K562 (cell line): ENCODE measurements at regions not wholly inside any gene's neighbourhood (a gene's known extent, or its start where the extent isn't known, plus 50 kb on each side); places are given as distances from the start of the nearest gene placed in this dataset.

ENCODE experiments used
- ATAC-seq: fragments of 200-7000 bp; cut with Tn5 transposase; 3 replicates; pipeline ENCODE4 v1.9.1; 2020; ENCODE audit warnings: moderate library complexity
- BruUV-seq: library from RNA; stranded (reverse); fragments of 400-500 nt; replicated peaks from 2 replicates; lab custom pipeline; 2021; lab: Mats Ljungman, UMichigan
- CTCF ChIA-PET: fragments of 300-600 bp; formaldehyde crosslinking; extraction: SDS; loops from one replicate; lab custom pipeline; 2021; ENCODE audit warnings: low intra/inter-chr PET ratio; lab: Yijun Ruan, JAX
- POLR2A ChIA-PET: fragments of 300-600, 350-650 bp; sonication (Branson Sonifier 250); formaldehyde crosslinking; extraction: SDS; loops from one replicate; lab custom pipeline; 2021; ENCODE audit warnings: antibody characterized with exemption, inconsistent platforms; lab: Yijun Ruan, JAX
- DNase-seq, 4 experiments: peaks; one replicate each; pipeline versions ENCODE4 v3.0.0 to v3.0.0-alpha.2; 2011 to 2018; ENCODE audit warnings: low spot score in 3 of 4, mixed read lengths in 3 of 4; ENCODE audit errors: extremely low read depth in 1 of 4
- FAIRE-seq: peaks from 2 replicates; lab custom pipeline; 2011; peaks lifted over from hg19 to GRCh38; lab: Jason Lieb, UNC
- H2AFZ ChIP-seq: 2 replicates; pipeline ENCODE4 v1.6.0; 2011; ENCODE audit warnings: low read depth, low read length, control low read depth, inconsistent platforms
- H3K27ac ChIP-seq: fragments of 200-600 bp; 3 replicates; pipeline ENCODE4 v1.8.0; 2011; ENCODE audit warnings: low read depth, mild to moderate bottlenecking, control low read depth, inconsistent platforms, low read length, moderate library complexity, mixed read lengths; ENCODE audit errors: extremely low read depth
- H3K27me3 ChIP-seq, 2 experiments: fragments of 300-600 bp in 1 of 2; 2 replicates in 1 of 2; 3 replicates in 1 of 2; pipeline versions ENCODE4 v1.6.0 to v1.8.0; 2011; ENCODE audit warnings: inconsistent platforms in 2 of 2, low read length in 2 of 2, mild to moderate bottlenecking in 1 of 2, mixed read lengths in 1 of 2, moderate library complexity in 1 of 2; ENCODE audit not compliant: control insufficient read depth in 2 of 2, insufficient read depth in 2 of 2
- H3K36me3 ChIP-seq: fragments of 300-600 bp; 3 replicates; pipeline ENCODE4 v1.8.0; 2011; ENCODE audit warnings: mild to moderate bottlenecking, low read length, inconsistent platforms; ENCODE audit not compliant: control insufficient read depth, insufficient read depth
- H3K4me1 ChIP-seq, 2 experiments: fragments of 200-600 bp in 1 of 2; replicated peaks in 1 of 2; 2 replicates in 1 of 2; 3 replicates in 1 of 2; pipeline versions ENCODE4 v1.5.1 to v1.8.0; 2011; ENCODE audit warnings: inconsistent platforms in 2 of 2, low read length in 2 of 2, mild to moderate bottlenecking in 1 of 2, mixed read lengths in 1 of 2, moderate library complexity in 1 of 2; ENCODE audit not compliant: control insufficient read depth in 2 of 2, insufficient read depth in 2 of 2
- H3K4me2 ChIP-seq: 2 replicates; pipeline ENCODE4 v1.6.1; 2011; ENCODE audit warnings: low read length, control low read depth, inconsistent platforms, mixed read lengths; ENCODE audit not compliant: insufficient read depth
- H3K4me3 ChIP-seq: fragments of 200-600 bp; sonication (generic), shearing (Covaris generic); 2 replicates; pipeline ENCODE4 v1.5.1; 2016; ENCODE audit warnings: control low read depth, inconsistent platforms
- H3K79me2 ChIP-seq: fragments of 200-600 bp; 3 replicates; pipeline ENCODE4 v1.8.0; 2011; ENCODE audit warnings: low read length, inconsistent platforms; ENCODE audit not compliant: control insufficient read depth, insufficient read depth
- H3K9ac ChIP-seq, 2 experiments: 2 replicates each; pipeline versions ENCODE4 v1.6.0 to v1.6.1; 2011; ENCODE audit warnings: low read depth in 2 of 2, low read length in 2 of 2, control low read depth in 1 of 2, inconsistent platforms in 1 of 2, mild to moderate bottlenecking in 1 of 2, mixed read lengths in 1 of 2; ENCODE audit not compliant: insufficient read depth in 1 of 2
- H3K9me1 ChIP-seq: one replicate; pipeline ENCODE4 v1.6.0; 2011; ENCODE audit warnings: inconsistent platforms, mild to moderate bottlenecking, low read length, moderate library complexity; ENCODE audit not compliant: control insufficient read depth, insufficient read depth
- H3K9me3 ChIP-seq: replicated peaks from 2 replicates; pipeline ENCODE4 v1.5.1; 2011; ENCODE audit warnings: low read depth, low read length, inconsistent platforms; ENCODE audit not compliant: control insufficient read depth, insufficient read depth
- H4K20me1 ChIP-seq: replicated peaks from 2 replicates; pipeline ENCODE4 v1.6.1; 2011; ENCODE audit warnings: low read length, inconsistent platforms, mixed read lengths; ENCODE audit not compliant: control insufficient read depth, insufficient read depth
- FOXP1 ChIP-seq: sonication (generic); formaldehyde crosslinking; IDR thresholded peaks from 2 replicates; pipeline ENCODE4 v1.8.0; 2022; ENCODE audit warnings: mild to moderate bottlenecking, missing genetic modification reagents
- GABPB2 ChIP-seq: fragments of 250-450 bp; sonication (Bioruptor Pico); conservative IDR thresholded peaks from 2 replicates; pipeline ENCODE4 v1.5.1; 2021; ENCODE audit warnings: mild to moderate bottlenecking
- HDAC6 ChIP-seq: IDR thresholded peaks from 2 replicates; pipeline ENCODE4 v1.6.1; 2012; ENCODE audit warnings: low read depth, mild to moderate bottlenecking, control low read depth, inconsistent platforms, low read length, moderate library complexity
- KAT8 ChIP-seq: fragments of 450-650 bp; IDR thresholded peaks from 2 replicates; pipeline ENCODE4 v1.6.1; 2016; ENCODE audit warnings: low read depth, mild to moderate bottlenecking
- SRSF1 ChIP-seq: fragments of 200-400 bp; formaldehyde crosslinking; IDR thresholded peaks from 2 replicates; pipeline ENCODE4 v1.6.1; 2017; ENCODE audit warnings: mild to moderate bottlenecking, low read depth, low read length, moderate library complexity
- ZNF124 ChIP-seq: sonication (generic); formaldehyde crosslinking; IDR thresholded peaks from 2 replicates; pipeline ENCODE4 v1.8.1; 2022; ENCODE audit warnings: missing genetic modification reagents
- ZNF347 ChIP-seq: fragments of 450-650 bp; formaldehyde crosslinking; IDR thresholded peaks from 2 replicates; pipeline ENCODE4 v1.4.0; 2020; ENCODE audit warnings: low read depth, mild to moderate bottlenecking, moderate library complexity
- ZSCAN32 ChIP-seq: fragments of 450-650 bp; formaldehyde crosslinking; IDR thresholded peaks from 2 replicates; pipeline ENCODE4 v1.4.0; 2020; ENCODE audit warnings: mild to moderate bottlenecking, moderate library complexity
- WGBS: fragments of 100-300 bp; shearing (Covaris generic); methylation state at CpG from one replicate; pipeline ENCODE4 v1.1.6; 2016; ENCODE audit warnings: low coverage, mixed read lengths; ENCODE audit not compliant: insufficient coverage; ENCODE audit errors: missing lambda C conversion rate; 5-methylcytosine and 5-hydroxymethylcytosine counted together
- in situ Hi-C: fragments of 300-500 bp; cut with MboI; formaldehyde crosslinking; loops from 4 replicates; pipeline ENCODE4 v1.15.0; 2018; ENCODE audit warnings: inconsistent platforms, mixed read lengths
- intact Hi-C: fragments of 100-400 bp; cut with micrococcal nuclease; formaldehyde crosslinking; loops from 2 replicates; pipeline ENCODE4 v1.14.2; 2022

DNA sequence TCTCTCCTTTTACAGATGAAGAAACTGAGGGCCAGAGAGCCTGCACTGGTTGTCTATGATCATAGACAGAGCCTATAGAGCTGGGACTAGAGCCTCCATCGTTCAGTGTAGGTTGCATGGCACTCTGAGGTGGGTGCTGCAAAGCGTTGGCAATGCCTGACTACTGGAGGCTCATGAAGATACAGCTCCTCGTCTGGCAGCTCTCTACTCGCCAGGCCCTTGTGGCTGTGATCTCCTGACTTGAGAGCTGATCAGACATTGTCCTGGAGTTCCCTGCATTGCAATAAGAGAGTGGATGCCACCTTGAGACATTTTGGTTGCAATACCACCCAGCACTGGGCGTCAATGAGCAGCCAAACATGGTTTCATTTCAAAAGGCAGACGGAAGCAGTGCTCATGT is 270.1 kb upstream of the ARID1B start:
- H3K4me3 ChIP-seq = no peak overlapping the region
- H3K9me3 ChIP-seq = no peaks in the 10 kb centered on the region
- 0% methylated on average over 6 of the region's 6 CpGs for WGBS
- no peaks in the 10 kb centered on the region for H3K9me1 ChIP-seq
- H3K27me3 ChIP-seq = peaks cover 7 to 26% of the 10 kb centered on the region in 2 experiments; a peak in 3 of 5 replicates
- no peak for FAIRE-seq
- in situ Hi-C loops = no loop called here
- DNase-seq = no peak
- TF ChIP-seq GABPB2 (CRISPR knock-in tag) (no peak), HDAC6 (no peak), ZNF347 (CRISPR knock-in tag) (no peak), ZSCAN32 (CRISPR knock-in tag) (no peak), FOXP1 (CRISPR knock-in tag) (no peak), ZNF124 (CRISPR knock-in tag) (no peak), KAT8 (no peak), SRSF1 (no peak)
- TF ChIP-seq, all 486 proteins: peak for 0
- Histone ChIP-seq H4K20me1 (no peaks in the 10 kb centered on the region), H3K36me3 (no peaks in the 10 kb centered on the region), H3K79me2 (no peaks in the 10 kb centered on the region), H3K4me1 (no peaks in the 10 kb centered on the region), H3K27ac (no peak overlapping the region), H3K4me2 (no peak overlapping the region), H2AFZ (no peak overlapping the region), H3K9ac (no peak overlapping the region)
- ATAC-seq = no peak
- CTCF ChIA-PET = no interaction called here
- POLR2A ChIA-PET = no interaction called here
- BruUV-seq = no TSS peak
- intact Hi-C loops = no loop called here
